AG04449 (cell line): ENCODE measurements at regions not wholly inside any gene's neighbourhood (a gene's known extent, or its start where the extent isn't known, plus 50 kb on each side); places are given as distances from the start of the nearest gene placed in this dataset.

ENCODE experiments used
- CTCF ChIA-PET: fragments of 350-600 bp; formaldehyde crosslinking; extraction: SDS; loops from one replicate; lab custom pipeline; 2021; ENCODE audit warnings: antibody characterized with exemption; lab: Yijun Ruan, JAX
- POLR2A ChIA-PET: fragments of 400-600, 350-600 bp; formaldehyde crosslinking; extraction: SDS; loops from one replicate; lab custom pipeline; 2020; ENCODE audit warnings: antibody characterized with exemption, inconsistent platforms; lab: Yijun Ruan, JAX
- DNase-seq: peaks from one replicate; pipeline ENCODE4 v3.0.0-alpha.2; 2010; ENCODE audit warnings: low read depth, low spot score
- H3K4me3 ChIP-seq: 2 replicates; pipeline ENCODE4 v1.5.1; 2011; ENCODE audit warnings: low read depth, mild to moderate bottlenecking, control low read depth, low read length
- TF ChIP-seq, protein P1 (sequence below): IDR thresholded peaks from one replicate; pipeline ENCODE4 v1.5.1; 2011; ENCODE audit warnings: mild to moderate bottlenecking, moderate library complexity, low read length, control low read depth, inconsistent platforms; ENCODE audit not compliant: insufficient read depth; ENCODE audit errors: missing control alignments

DNA sequence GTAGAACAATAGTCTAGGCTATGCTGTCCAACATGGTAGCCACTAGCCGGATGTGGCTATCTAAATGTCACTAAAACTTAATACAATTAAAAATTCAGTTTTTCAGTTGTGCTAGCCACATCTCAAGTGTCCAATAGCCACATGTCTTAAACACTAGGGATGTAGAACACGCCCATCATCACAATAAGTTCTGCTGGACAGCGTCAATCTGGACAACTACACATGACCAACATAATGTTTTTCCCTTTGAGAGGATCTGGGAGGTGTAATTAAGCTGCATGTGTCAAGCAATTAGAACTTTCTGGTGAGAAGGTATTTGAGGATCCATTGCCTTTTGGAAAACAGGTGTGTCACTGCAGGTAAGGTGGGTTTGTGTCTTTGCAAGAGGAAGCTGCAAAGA lies 424.6 kb upstream of the WWC1 start:
- H3K4me3 ChIP-seq = no peak overlapping the region
- TF ChIP-seq, protein P1, sequence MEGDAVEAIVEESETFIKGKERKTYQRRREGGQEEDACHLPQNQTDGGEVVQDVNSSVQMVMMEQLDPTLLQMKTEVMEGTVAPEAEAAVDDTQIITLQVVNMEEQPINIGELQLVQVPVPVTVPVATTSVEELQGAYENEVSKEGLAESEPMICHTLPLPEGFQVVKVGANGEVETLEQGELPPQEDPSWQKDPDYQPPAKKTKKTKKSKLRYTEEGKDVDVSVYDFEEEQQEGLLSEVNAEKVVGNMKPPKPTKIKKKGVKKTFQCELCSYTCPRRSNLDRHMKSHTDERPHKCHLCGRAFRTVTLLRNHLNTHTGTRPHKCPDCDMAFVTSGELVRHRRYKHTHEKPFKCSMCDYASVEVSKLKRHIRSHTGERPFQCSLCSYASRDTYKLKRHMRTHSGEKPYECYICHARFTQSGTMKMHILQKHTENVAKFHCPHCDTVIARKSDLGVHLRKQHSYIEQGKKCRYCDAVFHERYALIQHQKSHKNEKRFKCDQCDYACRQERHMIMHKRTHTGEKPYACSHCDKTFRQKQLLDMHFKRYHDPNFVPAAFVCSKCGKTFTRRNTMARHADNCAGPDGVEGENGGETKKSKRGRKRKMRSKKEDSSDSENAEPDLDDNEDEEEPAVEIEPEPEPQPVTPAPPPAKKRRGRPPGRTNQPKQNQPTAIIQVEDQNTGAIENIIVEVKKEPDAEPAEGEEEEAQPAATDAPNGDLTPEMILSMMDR = no peak
- DNase-seq = no peak
- ChIA-PET POLR2A (no interaction called here), CTCF (interaction anchor here (1.3 kb wide), 1 partner anchor 10 kb away, joined by 3 read pairs; no protein-coding TSS in a partner anchor)

DNA sequence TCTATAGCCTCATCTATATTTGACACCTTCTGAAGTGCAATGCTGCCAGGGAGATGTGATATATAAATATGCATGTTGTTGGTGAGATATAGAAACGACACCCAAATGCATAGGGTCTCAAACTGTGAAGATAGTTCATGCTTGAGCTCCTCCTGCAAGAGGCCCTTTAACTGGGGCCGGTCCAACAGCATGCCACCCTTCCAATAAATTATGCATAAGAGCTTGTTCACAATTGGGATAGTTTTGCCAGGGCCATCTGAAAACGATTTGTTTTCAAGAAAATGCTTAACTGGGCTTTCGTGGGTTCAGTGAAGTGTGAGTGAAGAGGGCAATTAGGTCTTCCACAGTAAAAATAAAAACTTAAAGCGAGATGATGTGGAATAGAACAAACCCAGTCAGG lies 424.2 kb upstream of the WWC1 start:
- TF ChIP-seq, protein P1 = no peak
- H3K4me3 ChIP-seq = no peak overlapping the region
- ChIA-PET POLR2A (no interaction called here), CTCF (interaction anchor here (1.3 kb wide), 1 partner anchor 10 kb away, joined by 3 read pairs; no protein-coding TSS in a partner anchor)
- no peak for DNase-seq

DNA sequence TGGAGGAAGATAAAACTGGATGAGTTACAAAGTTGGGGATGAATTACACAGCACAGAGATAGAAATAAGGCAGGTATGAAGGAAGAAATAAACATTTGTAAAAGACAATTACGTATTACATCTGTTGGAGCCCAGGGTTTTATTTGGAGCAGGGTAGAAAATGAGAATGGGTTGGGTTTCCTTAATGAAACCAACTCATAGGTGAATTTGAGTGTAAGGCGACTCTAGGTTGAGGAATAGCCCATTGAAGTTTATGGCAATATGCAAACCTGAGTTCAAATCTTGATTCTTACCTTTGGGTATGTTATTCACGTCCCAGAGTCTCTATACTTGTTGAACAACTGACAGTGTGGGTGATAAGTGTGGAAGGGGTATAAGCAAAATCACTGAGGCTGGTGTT lies 422.3 kb upstream of the WWC1 start:
- DNase-seq = no peak
- TF ChIP-seq, protein P1 = no peak
- ChIA-PET POLR2A (no interaction called here), CTCF (interaction anchor here (0.8 to 1.3 kb wide), 2 partner anchors 9 to 18 kb away, joined by 3 read pairs; no protein-coding TSS in a partner anchor)
- H3K4me3 ChIP-seq = no peak overlapping the region

DNA sequence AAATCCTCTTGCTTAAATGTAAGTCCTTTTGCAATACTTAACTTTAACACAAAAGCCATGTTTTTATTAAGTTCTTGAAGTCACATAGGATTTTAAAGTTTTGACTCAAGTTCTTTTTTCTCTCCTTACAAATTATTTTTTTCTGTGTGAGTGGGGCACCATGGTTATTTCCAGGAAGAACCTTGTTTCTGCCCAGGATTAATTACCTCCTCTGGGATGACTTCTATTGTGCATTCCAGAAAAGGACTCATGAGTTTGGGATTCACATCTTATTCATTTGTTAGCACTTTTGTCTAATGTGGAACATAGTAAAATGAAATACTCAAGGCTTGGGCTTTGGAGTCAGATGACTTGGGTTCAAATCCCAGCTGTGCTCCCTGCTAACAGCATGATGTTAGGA lies 421.4 kb upstream of the WWC1 start:
- DNase-seq = peak; percentile 57
- CTCF ChIA-PET = no interaction called here
- POLR2A ChIA-PET = interaction anchor here (0.7 kb wide), 1 partner anchor 22 kb away, joined by 3 read pairs; no protein-coding TSS in a partner anchor
- no peak overlapping the region for H3K4me3 ChIP-seq
- TF ChIP-seq, protein P1 = no peak

DNA sequence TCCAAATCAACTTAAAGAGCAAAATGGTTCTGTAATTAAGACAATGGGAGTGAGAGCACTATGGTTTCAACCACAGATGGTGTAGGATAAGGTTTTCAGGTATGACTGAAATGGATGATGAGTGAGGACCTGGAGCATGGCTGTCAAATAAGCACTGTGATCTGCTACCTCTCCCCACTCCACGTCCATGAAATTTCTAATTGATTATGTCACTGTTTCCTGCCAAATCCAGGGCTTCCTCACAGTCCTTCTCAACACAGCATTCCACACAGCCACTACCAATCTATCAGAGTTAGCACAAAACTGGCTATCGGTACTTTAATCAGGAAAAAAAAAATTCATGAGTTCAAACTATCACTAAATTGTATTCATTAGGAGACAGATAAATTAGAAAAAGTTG lies 420.4 kb upstream of the WWC1 start:
- ChIA-PET POLR2A (no interaction called here), CTCF (no interaction called here)
- H3K4me3 ChIP-seq = no peak overlapping the region
- no peak for DNase-seq
- TF ChIP-seq, protein P1 = no peak

DNA sequence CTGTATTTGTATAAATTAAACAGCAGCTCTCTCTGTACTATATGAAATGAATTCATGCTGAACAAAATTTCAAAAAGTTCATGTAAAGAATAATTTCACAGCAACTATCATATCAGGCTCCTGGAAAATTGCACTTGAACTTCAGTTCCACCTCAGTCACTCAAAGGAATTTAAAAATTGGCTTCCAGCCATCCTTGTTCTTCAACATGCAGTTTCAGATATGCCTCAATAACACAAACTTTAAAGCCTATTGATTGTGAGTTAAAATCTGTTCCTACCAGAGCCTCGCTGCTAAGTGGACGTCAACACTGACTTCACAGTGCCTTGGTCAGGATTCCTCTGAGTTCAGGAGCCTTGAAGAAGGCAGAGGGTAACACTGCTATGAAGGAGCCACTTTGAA lies 418.7 kb upstream of the WWC1 start:
- POLR2A ChIA-PET = no interaction called here
- TF ChIP-seq, protein P1 = no peak
- CTCF ChIA-PET = no interaction called here
- H3K4me3 ChIP-seq = no peak overlapping the region
- DNase-seq = no peak
